Endothelial cell (in vitro differentiated cells): ENCODE measurements at regions not wholly inside any gene's neighbourhood (a gene's known extent, or its start where the extent isn't known, plus 50 kb on each side); places are given as distances from the start of the nearest gene placed in this dataset.

Source experiments
- DNase-seq: peaks from one replicate; pipeline ENCODE4 v3.0.0; 2021; ENCODE audit warnings: low spot score
- H3K27ac Mint-ChIP-seq: one replicate; pipeline ENCODE4 v1.8.0; 2021; ENCODE audit warnings: mixed read lengths, inconsistent platforms; ENCODE audit not compliant: unreplicated experiment
- H3K27me3 Mint-ChIP-seq: one replicate; pipeline ENCODE4 v1.8.0; 2021; ENCODE audit warnings: mild to moderate bottlenecking, moderate library complexity, mixed read lengths, inconsistent platforms; ENCODE audit not compliant: unreplicated experiment
- H3K36me3 Mint-ChIP-seq: one replicate; pipeline ENCODE4 v1.8.0; 2021; ENCODE audit warnings: mild to moderate bottlenecking, low read depth, mixed read lengths, inconsistent platforms; ENCODE audit not compliant: unreplicated experiment
- H3K4me1 Mint-ChIP-seq: one replicate; pipeline ENCODE4 v1.8.0; 2021; ENCODE audit warnings: mild to moderate bottlenecking, mixed read lengths, inconsistent platforms; ENCODE audit not compliant: unreplicated experiment
- H3K4me3 Mint-ChIP-seq: one replicate; pipeline ENCODE4 v1.8.0; 2021; ENCODE audit warnings: mild to moderate bottlenecking, mixed read lengths, inconsistent platforms; ENCODE audit not compliant: unreplicated experiment
- H3K9me3 Mint-ChIP-seq: one replicate; pipeline ENCODE4 v1.8.0; 2021; ENCODE audit warnings: mixed read lengths, inconsistent platforms; ENCODE audit not compliant: unreplicated experiment
- CTCF ChIP-seq: fragments of 200-600 bp; sonication (generic); IDR thresholded peaks from one replicate; pipeline ENCODE4 v1.5.0; 2021; ENCODE audit warnings: antibody characterized with exemption; ENCODE audit not compliant: unreplicated experiment

- Mint-ChIP-seq H3K27me3 (no peaks in the 10 kb centered on the region), H3K9me3 (no peaks in the 10 kb centered on the region), H3K4me1 (no peaks in the 10 kb centered on the region), H3K27ac (no peak overlapping the region), H3K36me3 (no peaks in the 10 kb centered on the region), H3K4me3 (no peak overlapping the region)
- no peak for DNase-seq
- TF ChIP-seq CTCF = no peak
These were observed 1190.7 kb downstream of the FSCB start for GRCh38 chr14:43316427-43316826.

- no peak for TF ChIP-seq CTCF
- Mint-ChIP-seq H3K27me3 (no peaks in the 10 kb centered on the region), H3K9me3 (no peaks in the 10 kb centered on the region), H3K36me3 (no peaks in the 10 kb centered on the region), H3K4me3 (no peak overlapping the region), H3K4me1 (no peaks in the 10 kb centered on the region), H3K27ac (no peak overlapping the region)
- no peak for DNase-seq
These were observed 1193.4 kb downstream of the FSCB start for GRCh38 chr14:43313719-43314118.

GRCh38 chr14:43308421-43309110 is 1198.5 kb downstream of the FSCB start:
- Mint-ChIP-seq H3K27ac (no peak overlapping the region), H3K4me1 (no peaks in the 10 kb centered on the region), H3K27me3 (no peaks in the 10 kb centered on the region), H3K36me3 (no peaks in the 10 kb centered on the region), H3K4me3 (no peak overlapping the region), H3K9me3 (no peaks in the 10 kb centered on the region)
- TF ChIP-seq CTCF = no peak
- DNase-seq = no peak

- Mint-ChIP-seq H3K4me1 (no peaks in the 10 kb centered on the region), H3K4me3 (no peak overlapping the region), H3K36me3 (no peaks in the 10 kb centered on the region), H3K27me3 (no peaks in the 10 kb centered on the region), H3K27ac (no peak overlapping the region), H3K9me3 (no peaks in the 10 kb centered on the region)
- no peak for DNase-seq
- no peak for TF ChIP-seq CTCF
These were observed 1199.2 kb downstream of the FSCB start for GRCh38 chr14:43307836-43308235.

GRCh38 chr14:43306053-43306452 is 1201.0 kb downstream of the FSCB start:
- H3K9me3 Mint-ChIP-seq = no peaks in the 10 kb centered on the region
- TF ChIP-seq CTCF = no peak
- no peaks in the 10 kb centered on the region for H3K27me3 Mint-ChIP-seq
- H3K36me3 Mint-ChIP-seq = no peaks in the 10 kb centered on the region
- no peak for DNase-seq
- H3K4me1 Mint-ChIP-seq = no peaks in the 10 kb centered on the region
- no peak overlapping the region for H3K4me3 Mint-ChIP-seq
- H3K27ac Mint-ChIP-seq = no peak overlapping the region
